NB4 (cell line): ENCODE measurements at regions not wholly inside any gene's neighbourhood (a gene's known extent, or its start where the extent isn't known, plus 50 kb on each side); places are given as distances from the start of the nearest gene placed in this dataset.

Experiments
- CTCF ChIP-seq: IDR thresholded peaks from one replicate; pipeline ENCODE4 v1.5.1; 2012; ENCODE audit warnings: low read depth, low read length
- MAX ChIP-seq: IDR thresholded peaks from 2 replicates; pipeline ENCODE4 v1.6.1; 2011; ENCODE audit warnings: low read depth, low read length
- POLR2A ChIP-seq: IDR thresholded peaks from 2 replicates; pipeline ENCODE4 v1.6.1; 2011; ENCODE audit warnings: mild to moderate bottlenecking; ENCODE audit not compliant: insufficient read length; ENCODE audit errors: extremely low read depth

- TF ChIP-seq CTCF = no peak
- no peak for TF ChIP-seq POLR2A
- no peak for TF ChIP-seq MAX
These were observed 154.9 kb upstream of the SOX11 start for GRCh38 chr2:5537180-5537688.
